Transverse colon (tissue), 3 donors: ENCODE measurements at regions not wholly inside any gene's neighbourhood (a gene's known extent, or its start where the extent isn't known, plus 50 kb on each side); places are given as distances from the start of the nearest gene placed in this dataset.

Experiments
- POLR2A ChIP-seq: fragments of 450-650 bp; IDR thresholded peaks from one replicate; pipeline ENCODE4 v1.6.1; 2016; ENCODE audit warnings: antibody characterized with exemption, mild to moderate bottlenecking, moderate library complexity
- TF ChIP-seq, protein P1 (sequence below), 5 experiments: fragments of 200-600 bp in 3 of 5; fragments of 450-650 bp in 2 of 5; sonication (generic) in 3 of 5; IDR thresholded peaks; 1 replicate in 2 of 5; 2 replicates in 3 of 5; pipeline ENCODE4 v1.5.1; 2016 to 2017; ENCODE audit warnings: antibody characterized with exemption in 5 of 5, inconsistent platforms in 3 of 5, mild to moderate bottlenecking in 2 of 5, moderate library complexity in 1 of 5

DNA sequence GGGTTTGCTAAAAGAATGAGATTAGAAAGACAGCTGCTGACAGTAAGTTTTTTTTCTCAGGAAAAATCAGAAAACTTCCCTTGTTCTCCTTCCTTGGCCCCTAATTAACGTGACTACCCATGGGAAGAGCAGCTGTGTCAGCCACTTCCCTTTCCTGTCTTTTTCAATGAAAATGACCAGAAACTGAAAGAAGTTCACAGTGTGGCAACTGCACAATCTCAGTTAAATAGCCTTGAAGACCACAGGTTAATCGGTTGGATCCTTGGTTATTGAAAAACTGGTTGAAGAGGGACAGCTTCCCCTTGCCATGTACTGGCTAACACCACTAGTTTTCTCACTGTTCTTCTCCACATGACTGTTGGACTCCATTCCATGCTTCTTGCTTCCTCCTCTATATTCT, 148.8 kb upstream of the AGR3 start:
- TF ChIP-seq, protein P1, sequence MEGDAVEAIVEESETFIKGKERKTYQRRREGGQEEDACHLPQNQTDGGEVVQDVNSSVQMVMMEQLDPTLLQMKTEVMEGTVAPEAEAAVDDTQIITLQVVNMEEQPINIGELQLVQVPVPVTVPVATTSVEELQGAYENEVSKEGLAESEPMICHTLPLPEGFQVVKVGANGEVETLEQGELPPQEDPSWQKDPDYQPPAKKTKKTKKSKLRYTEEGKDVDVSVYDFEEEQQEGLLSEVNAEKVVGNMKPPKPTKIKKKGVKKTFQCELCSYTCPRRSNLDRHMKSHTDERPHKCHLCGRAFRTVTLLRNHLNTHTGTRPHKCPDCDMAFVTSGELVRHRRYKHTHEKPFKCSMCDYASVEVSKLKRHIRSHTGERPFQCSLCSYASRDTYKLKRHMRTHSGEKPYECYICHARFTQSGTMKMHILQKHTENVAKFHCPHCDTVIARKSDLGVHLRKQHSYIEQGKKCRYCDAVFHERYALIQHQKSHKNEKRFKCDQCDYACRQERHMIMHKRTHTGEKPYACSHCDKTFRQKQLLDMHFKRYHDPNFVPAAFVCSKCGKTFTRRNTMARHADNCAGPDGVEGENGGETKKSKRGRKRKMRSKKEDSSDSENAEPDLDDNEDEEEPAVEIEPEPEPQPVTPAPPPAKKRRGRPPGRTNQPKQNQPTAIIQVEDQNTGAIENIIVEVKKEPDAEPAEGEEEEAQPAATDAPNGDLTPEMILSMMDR (IDR thresholded peaks at IDR 0.05), result no peak
- TF ChIP-seq POLR2A, result no peak
